Smooth muscle cell (in vitro differentiated cells): ENCODE measurements at regions not wholly inside any gene's neighbourhood (a gene's known extent, or its start where the extent isn't known, plus 50 kb on each side); places are given as distances from the start of the nearest gene placed in this dataset.

Experiments used
- DNase-seq: peaks from one replicate; lab custom pipeline; 2025; ENCODE audit not compliant: unreplicated experiment; lab: John Stamatoyannopoulos, UW
- H2AFZ ChIP-seq: fragments of 200-600 bp; sonication (generic); 2 replicates; pipeline ENCODE4 v1.6.0; 2016; ENCODE audit warnings: antibody characterized with exemption, low read depth, mild to moderate bottlenecking
- H3F3A ChIP-seq: fragments of 200-600 bp; sonication (generic); 2 replicates; pipeline ENCODE4 v1.6.0; 2017; ENCODE audit warnings: antibody characterized with exemption, low read depth
- H3K27ac ChIP-seq: fragments of 200-600 bp; sonication (generic); 2 replicates; pipeline ENCODE4 v1.5.1; 2016; ENCODE audit warnings: low read depth, mild to moderate bottlenecking
- H3K27me3 ChIP-seq: fragments of 200-600 bp; sonication (generic); 2 replicates; pipeline ENCODE4 v1.6.1; 2016; ENCODE audit warnings: low read depth, mild to moderate bottlenecking
- H3K36me3 ChIP-seq: fragments of 200-600 bp; sonication (generic); 2 replicates; pipeline ENCODE4 v1.5.1; 2016; ENCODE audit warnings: low read depth
- H3K4me1 ChIP-seq: fragments of 200-600 bp; sonication (generic); 2 replicates; pipeline ENCODE4 v1.5.1; 2016; ENCODE audit warnings: low read depth
- H3K4me2 ChIP-seq: fragments of 200-600 bp; sonication (generic); 2 replicates; pipeline ENCODE4 v1.6.0; 2016; ENCODE audit warnings: mild to moderate bottlenecking
- H3K4me3 ChIP-seq: fragments of 200-600 bp; sonication (generic); 2 replicates; pipeline ENCODE4 v1.5.1; 2016; ENCODE audit warnings: mild to moderate bottlenecking
- H3K79me2 ChIP-seq: fragments of 200-600 bp; sonication (generic); 2 replicates; pipeline ENCODE4 v1.6.0; 2016; ENCODE audit warnings: low read depth, mild to moderate bottlenecking
- H3K9ac ChIP-seq: fragments of 200-600 bp; sonication (generic); 2 replicates; pipeline ENCODE4 v1.6.0; 2016; ENCODE audit warnings: low read depth
- H3K9me3 ChIP-seq: fragments of 200-600 bp; sonication (generic); replicated peaks from 2 replicates; pipeline ENCODE4 v1.5.1; 2016; ENCODE audit warnings: low read depth
- H4K20me1 ChIP-seq: fragments of 200-600 bp; sonication (generic); 2 replicates; pipeline ENCODE4 v1.6.0; 2016; ENCODE audit warnings: low read depth
- whole genome bisulfite sequencing: methylation state at CpG from one replicate; pipeline ENCODE4 v1.1.7; 2016; ENCODE audit warnings: low lambda C conversion rate; 5-methylcytosine and 5-hydroxymethylcytosine counted together
- TF ChIP-seq, protein P1 (sequence below): fragments of 200-600 bp; sonication (generic); IDR thresholded peaks from 2 replicates; pipeline ENCODE4 v1.5.1; 2017; ENCODE audit warnings: borderline replicate concordance, mild to moderate bottlenecking, antibody characterized with exemption; ENCODE audit not compliant: insufficient read depth, poor library complexity, severe bottlenecking

DNA sequence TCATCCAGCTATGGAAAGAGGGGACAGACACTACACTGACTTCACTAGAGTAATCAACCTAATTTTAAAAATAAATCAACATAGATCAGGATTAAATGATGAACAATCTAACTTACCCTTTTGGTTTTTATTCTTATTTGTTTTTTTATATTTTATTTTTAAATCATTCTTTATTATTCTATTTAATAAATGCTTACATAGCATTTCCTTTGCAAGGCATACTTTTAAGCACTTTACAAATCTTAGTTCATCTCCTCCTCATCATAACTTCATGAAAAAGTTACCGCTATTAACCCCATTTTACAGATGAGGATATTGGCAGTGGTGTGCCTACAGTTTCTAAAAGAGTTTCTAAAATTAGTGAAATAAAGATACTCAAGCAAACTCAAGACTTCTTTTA is 380.6 kb downstream of the TBC1D4 start:
- Histone ChIP-seq H3K4me2 (no peak overlapping the region), H3K9ac (no peak overlapping the region), H3K27me3 (no peaks in the 10 kb centered on the region), H2AFZ (no peak overlapping the region), H3K79me2 (no peaks in the 10 kb centered on the region), H3K4me1 (peaks cover 10% of the 10 kb centered on the region), H4K20me1 (no peaks in the 10 kb centered on the region), H3K4me3 (no peak overlapping the region), H3K27ac (no peak overlapping the region), H3F3A (no peaks in the 10 kb centered on the region), H3K9me3 (no peaks in the 10 kb centered on the region), H3K36me3 (no peaks in the 10 kb centered on the region)
- TF ChIP-seq, protein P1, sequence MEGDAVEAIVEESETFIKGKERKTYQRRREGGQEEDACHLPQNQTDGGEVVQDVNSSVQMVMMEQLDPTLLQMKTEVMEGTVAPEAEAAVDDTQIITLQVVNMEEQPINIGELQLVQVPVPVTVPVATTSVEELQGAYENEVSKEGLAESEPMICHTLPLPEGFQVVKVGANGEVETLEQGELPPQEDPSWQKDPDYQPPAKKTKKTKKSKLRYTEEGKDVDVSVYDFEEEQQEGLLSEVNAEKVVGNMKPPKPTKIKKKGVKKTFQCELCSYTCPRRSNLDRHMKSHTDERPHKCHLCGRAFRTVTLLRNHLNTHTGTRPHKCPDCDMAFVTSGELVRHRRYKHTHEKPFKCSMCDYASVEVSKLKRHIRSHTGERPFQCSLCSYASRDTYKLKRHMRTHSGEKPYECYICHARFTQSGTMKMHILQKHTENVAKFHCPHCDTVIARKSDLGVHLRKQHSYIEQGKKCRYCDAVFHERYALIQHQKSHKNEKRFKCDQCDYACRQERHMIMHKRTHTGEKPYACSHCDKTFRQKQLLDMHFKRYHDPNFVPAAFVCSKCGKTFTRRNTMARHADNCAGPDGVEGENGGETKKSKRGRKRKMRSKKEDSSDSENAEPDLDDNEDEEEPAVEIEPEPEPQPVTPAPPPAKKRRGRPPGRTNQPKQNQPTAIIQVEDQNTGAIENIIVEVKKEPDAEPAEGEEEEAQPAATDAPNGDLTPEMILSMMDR: no peak
- DNase-seq: no peak
- WGBS: 100% methylated on average over 1 of the region's 1 CpG

DNA sequence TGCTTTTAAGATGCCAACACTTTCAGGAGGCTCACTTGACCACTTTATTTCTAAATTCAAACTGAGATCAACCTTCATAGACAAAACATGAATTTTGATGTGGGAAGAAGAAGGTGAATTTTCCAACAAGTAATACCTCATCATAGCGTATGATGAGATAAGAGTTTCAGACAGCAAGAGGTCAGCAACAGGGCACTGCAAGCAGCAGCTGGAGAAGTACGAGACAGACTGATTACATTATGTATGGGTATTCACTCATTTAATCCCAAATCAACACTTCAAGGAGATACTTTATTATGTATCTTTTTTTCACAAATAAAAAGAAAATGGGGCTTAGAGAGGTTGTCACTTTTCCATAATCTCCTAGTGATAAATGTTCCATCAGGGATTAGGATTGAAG is 389.8 kb downstream of the TBC1D4 start:
- no peak for DNase-seq
- no peak overlapping the region for H2AFZ ChIP-seq
- no peaks in the 10 kb centered on the region for H3K36me3 ChIP-seq
- no peaks in the 10 kb centered on the region for H3K79me2 ChIP-seq
- H3F3A ChIP-seq: no peaks in the 10 kb centered on the region
- H3K4me1 ChIP-seq: no peaks in the 10 kb centered on the region
- H3K4me2 ChIP-seq: no peak overlapping the region
- no peaks in the 10 kb centered on the region for H3K9me3 ChIP-seq
- H3K4me3 ChIP-seq: no peak overlapping the region
- H3K27me3 ChIP-seq: no peaks in the 10 kb centered on the region
- TF ChIP-seq, protein P1: no peak
- no peak overlapping the region for H3K9ac ChIP-seq
- H3K27ac ChIP-seq: no peak overlapping the region
- 80% methylated on average over 2 of the region's 2 CpGs for WGBS
- no peaks in the 10 kb centered on the region for H4K20me1 ChIP-seq

DNA sequence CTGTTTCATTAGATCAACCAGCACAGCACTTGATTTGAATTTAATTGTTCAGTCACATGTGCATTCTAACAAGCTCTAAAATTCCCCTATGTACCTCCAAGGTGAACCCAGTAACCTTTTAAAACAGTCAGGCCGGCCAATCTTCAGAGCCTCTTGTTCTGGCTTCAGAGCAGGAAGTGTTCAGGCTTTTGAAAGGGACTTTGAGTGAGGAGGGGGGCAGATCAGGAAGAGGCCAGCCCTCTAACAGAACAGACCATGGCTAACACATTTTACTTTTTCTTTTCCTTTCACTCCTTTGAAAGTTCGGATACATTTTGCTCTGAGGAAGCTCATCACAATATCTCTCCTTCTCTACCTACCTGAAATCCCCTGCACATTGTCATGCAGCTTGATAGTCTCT is 390.3 kb downstream of the TBC1D4 start:
- no peaks in the 10 kb centered on the region for H3K79me2 ChIP-seq
- WGBS: 80% methylated on average over 2 of the region's 2 CpGs
- H3K4me2 ChIP-seq: no peak overlapping the region
- H3K9me3 ChIP-seq: no peaks in the 10 kb centered on the region
- H4K20me1 ChIP-seq: no peaks in the 10 kb centered on the region
- no peak overlapping the region for H2AFZ ChIP-seq
- H3K36me3 ChIP-seq: no peaks in the 10 kb centered on the region
- no peak overlapping the region for H3K9ac ChIP-seq
- no peak overlapping the region for H3K27ac ChIP-seq
- H3F3A ChIP-seq: no peaks in the 10 kb centered on the region
- H3K27me3 ChIP-seq: no peaks in the 10 kb centered on the region
- TF ChIP-seq, protein P1: no peak
- no peak overlapping the region for H3K4me3 ChIP-seq
- no peaks in the 10 kb centered on the region for H3K4me1 ChIP-seq
- no peak for DNase-seq

DNA sequence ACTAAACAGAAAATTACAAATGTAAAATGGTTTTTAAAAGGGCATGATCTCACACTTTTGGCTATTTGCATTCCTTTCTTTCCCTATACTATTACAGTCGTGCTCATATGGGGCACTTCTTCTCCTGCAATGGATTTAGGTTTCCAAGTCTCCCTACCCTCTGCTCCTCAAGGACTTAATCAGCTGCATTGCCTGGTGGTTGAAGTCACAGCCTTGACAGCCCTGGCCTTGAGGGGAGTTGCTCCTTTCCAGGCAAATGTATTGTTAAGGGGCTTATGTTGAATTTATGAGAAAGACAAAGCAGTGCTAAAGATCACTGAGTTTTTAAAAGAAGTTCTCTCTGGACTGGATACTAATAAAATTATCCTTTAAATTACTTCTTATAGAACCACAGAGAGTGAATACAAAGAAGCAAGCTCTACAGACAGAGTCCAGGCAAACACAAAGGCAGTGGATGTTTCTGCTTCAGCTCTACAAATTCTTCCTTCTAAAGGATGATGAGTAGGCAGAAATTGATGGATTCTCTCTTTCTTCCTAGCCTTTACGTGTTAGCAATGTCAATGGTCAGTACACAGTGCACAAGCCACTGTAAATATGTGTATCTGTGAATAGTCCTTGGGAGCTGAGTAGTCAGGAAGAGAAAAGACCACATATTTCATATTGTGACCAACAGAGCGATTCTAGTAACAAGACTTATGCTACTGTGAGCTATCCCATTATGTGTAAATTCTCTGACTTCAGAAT is 390.9 kb downstream of the TBC1D4 start:
- no peak overlapping the region for H3K9ac ChIP-seq
- 86% methylated on average over 3 of the region's 3 CpGs for WGBS

More for the DNA sequence above, 390.9 kb downstream of the TBC1D4 start:
- Histone ChIP-seq H4K20me1 (no peaks in the 10 kb centered on the region), H3K4me1 (no peaks in the 10 kb centered on the region), H3K79me2 (no peaks in the 10 kb centered on the region), H3K9me3 (no peaks in the 10 kb centered on the region), H2AFZ (no peak overlapping the region), H3K27ac (no peak overlapping the region), H3K36me3 (no peaks in the 10 kb centered on the region), H3K4me3 (no peak overlapping the region), H3K4me2 (no peak overlapping the region), H3F3A (no peaks in the 10 kb centered on the region), H3K27me3 (no peaks in the 10 kb centered on the region)
- no peak for DNase-seq
- TF ChIP-seq, protein P1: no peak
